IMR-90 (cell line): ENCODE measurements at regions not wholly inside any gene's neighbourhood (a gene's known extent, or its start where the extent isn't known, plus 50 kb on each side); places are given as distances from the start of the nearest gene placed in this dataset.

ENCODE experiments used
- ATAC-seq: fragments of 200-7000 bp; cut with Tn5 transposase; 2 replicates; pipeline ENCODE4 v1.9.1; 2020; ENCODE audit warnings: low read depth, mild to moderate bottlenecking, moderate library complexity
- BruUV-seq: library from RNA; stranded (reverse); fragments of 400-500 nt; replicated peaks from 2 replicates; lab custom pipeline; 2021; lab: Mats Ljungman, UMichigan
- CTCF ChIA-PET: fragments of 300-600 bp; formaldehyde crosslinking; extraction: SDS; loops from one replicate; lab custom pipeline; 2021; ENCODE audit warnings: antibody characterized with exemption; lab: Yijun Ruan, JAX
- POLR2A ChIA-PET: fragments of 300-600 bp; sonication (Branson Sonifier 250); formaldehyde crosslinking; loops from one replicate; lab custom pipeline; 2022; ENCODE audit warnings: antibody characterized with exemption; ENCODE audit not compliant: unreplicated experiment; lab: Charles Lee
- DNase-seq: peaks from one replicate; pipeline ENCODE4 v3.0.0; 2013
- H2AFZ ChIP-seq: replicated peaks from 2 replicates; pipeline ENCODE3; 2013; ENCODE audit warnings: low read length, mild to moderate bottlenecking; ENCODE audit not compliant: poor library complexity
- H2AK5ac ChIP-seq: 2 replicates; pipeline ENCODE4 v1.6.1; 2013; ENCODE audit warnings: low read depth, low read length, inconsistent platforms
- H2AK9ac ChIP-seq: replicated peaks from 2 replicates; pipeline ENCODE3; 2013; ENCODE audit warnings: mild to moderate bottlenecking, low read depth, low read length, moderate library complexity; ENCODE audit not compliant: poor library complexity
- H2BK120ac ChIP-seq: 2 replicates; pipeline ENCODE4 v1.6.1; 2013; ENCODE audit warnings: low read depth, low read length, inconsistent platforms
- H2BK15ac ChIP-seq: 3 replicates; pipeline ENCODE4 v1.6.1; 2013; ENCODE audit warnings: low read depth, low read length, inconsistent platforms
- H2BK20ac ChIP-seq: 2 replicates; pipeline ENCODE4 v1.6.1; 2013; ENCODE audit warnings: low read depth, mild to moderate bottlenecking, inconsistent platforms, low read length, moderate library complexity
- H2BK5ac ChIP-seq: 2 replicates; pipeline ENCODE4 v1.6.1; 2013; ENCODE audit warnings: mild to moderate bottlenecking, low read depth, low read length, inconsistent platforms; ENCODE audit not compliant: poor library complexity, severe bottlenecking
- H3K14ac ChIP-seq: replicated peaks from 2 replicates; pipeline ENCODE4 v1.6.1; 2013; ENCODE audit warnings: low read depth, low read length, inconsistent platforms
- H3K18ac ChIP-seq: 2 replicates; pipeline ENCODE4 v1.6.1; 2013; ENCODE audit warnings: low read depth, low read length, control low read depth
- H3K23ac ChIP-seq: 2 replicates; pipeline ENCODE4 v1.6.1; 2013; ENCODE audit warnings: low read depth, low read length, inconsistent platforms
- H3K27ac ChIP-seq: 2 replicates; pipeline ENCODE4 v1.5.1; 2013; ENCODE audit warnings: mild to moderate bottlenecking, control low read depth, low read length; ENCODE audit not compliant: insufficient read depth
- H3K27me3 ChIP-seq: 2 replicates; pipeline ENCODE4 v1.6.1; 2013; ENCODE audit warnings: low read length; ENCODE audit not compliant: control insufficient read depth, insufficient read depth
- H3K36me3 ChIP-seq: 2 replicates; pipeline ENCODE4 v1.6.1; 2013; ENCODE audit warnings: low read length, mixed read lengths; ENCODE audit not compliant: control insufficient read depth, insufficient read depth
- H3K4ac ChIP-seq: 2 replicates; pipeline ENCODE4 v1.6.1; 2013; ENCODE audit warnings: low read depth, low read length, inconsistent platforms
- H3K4me1 ChIP-seq: 2 replicates; pipeline ENCODE4 v1.6.1; 2013; ENCODE audit warnings: low read length, mixed read lengths; ENCODE audit not compliant: control insufficient read depth, insufficient read depth
- H3K4me2 ChIP-seq: 2 replicates; pipeline ENCODE4 v1.6.1; 2013; ENCODE audit warnings: low read depth, mild to moderate bottlenecking, control low read depth, low read length, moderate library complexity
- H3K4me3 ChIP-seq: 2 replicates; pipeline ENCODE4 v1.5.1; 2013; ENCODE audit warnings: low read depth, mild to moderate bottlenecking, control low read depth, low read length, moderate library complexity; ENCODE audit not compliant: insufficient read depth
- H3K56ac ChIP-seq: 2 replicates; pipeline ENCODE4 v1.6.1; 2013; ENCODE audit warnings: low read length, inconsistent platforms; ENCODE audit not compliant: insufficient read depth; ENCODE audit errors: extremely low read depth
- H3K79me1 ChIP-seq, 2 experiments: 2 replicates each; pipeline ENCODE4 v1.6.1; 2013; ENCODE audit warnings: low read length in 2 of 2, inconsistent platforms in 1 of 2, low read depth in 1 of 2
- H3K9ac ChIP-seq: 2 replicates; pipeline ENCODE4 v1.6.1; 2013; ENCODE audit warnings: low read depth, low read length, control low read depth
- H3K9me1 ChIP-seq: 2 replicates; pipeline ENCODE4 v1.6.1; 2013; ENCODE audit warnings: low read length, inconsistent platforms; ENCODE audit not compliant: insufficient read depth
- H3K9me3 ChIP-seq: 2 replicates; pipeline ENCODE4 v1.6.1; 2013; ENCODE audit warnings: low read length; ENCODE audit not compliant: control insufficient read depth, insufficient read depth
- H4K20me1 ChIP-seq: 2 replicates; pipeline ENCODE4 v1.6.1; 2013; ENCODE audit warnings: low read length, inconsistent platforms; ENCODE audit not compliant: insufficient read depth
- H4K5ac ChIP-seq: 2 replicates; pipeline ENCODE4 v1.6.1; 2013; ENCODE audit warnings: mild to moderate bottlenecking, low read depth, low read length, control low read depth
- H4K8ac ChIP-seq, 2 experiments: 2 replicates each; pipeline ENCODE4 v1.6.1; 2013; ENCODE audit warnings: low read depth in 2 of 2, low read length in 2 of 2, control low read depth in 1 of 2, inconsistent platforms in 1 of 2
- H4K91ac ChIP-seq: 2 replicates; pipeline ENCODE4 v1.6.1; 2013; ENCODE audit warnings: low read depth, low read length, inconsistent platforms; ENCODE audit not compliant: insufficient read depth
- BHLHE40 ChIP-seq: fragments of 150-350 bp; IDR thresholded peaks from 2 replicates; pipeline ENCODE4 v1.6.1; 2016; ENCODE audit warnings: mild to moderate bottlenecking, low read depth, low read length
- CEBPB ChIP-seq: IDR thresholded peaks from 2 replicates; pipeline ENCODE4 v1.6.1; 2012; ENCODE audit warnings: low read depth, low read length, improper control_type of control experiment
- CHD1 ChIP-seq: IDR thresholded peaks from 2 replicates; pipeline ENCODE4 v1.6.1; 2012; ENCODE audit warnings: low read depth, low read length, improper control_type of control experiment
- FOS ChIP-seq: fragments of 150-350 bp; IDR thresholded peaks from 2 replicates; pipeline ENCODE4 v1.6.1; 2016; ENCODE audit warnings: low read depth, low read length
- MAFK ChIP-seq: IDR thresholded peaks from 2 replicates; pipeline ENCODE4 v1.6.1; 2012; ENCODE audit warnings: low read depth, low read length, improper control_type of control experiment
- MAZ ChIP-seq: IDR thresholded peaks from 2 replicates; pipeline ENCODE4 v1.6.1; 2012; ENCODE audit warnings: low read depth, mild to moderate bottlenecking, low read length, improper control_type of control experiment, moderate library complexity, borderline replicate concordance
- MXI1 ChIP-seq: IDR thresholded peaks from 2 replicates; pipeline ENCODE4 v1.6.1; 2012; ENCODE audit warnings: low read depth, mild to moderate bottlenecking, low read length, moderate library complexity, borderline replicate concordance
- NFE2L2 ChIP-seq: fragments of 150-350 bp; IDR thresholded peaks from 2 replicates; pipeline ENCODE4 v1.6.1; 2016; ENCODE audit warnings: low read depth, mild to moderate bottlenecking, low read length
- POLR2A ChIP-seq: IDR thresholded peaks from 2 replicates; pipeline ENCODE4 v1.6.1; 2012; ENCODE audit warnings: mild to moderate bottlenecking, low read depth, low read length
- RAD21 ChIP-seq: IDR thresholded peaks from 2 replicates; pipeline ENCODE4 v1.6.1; 2012; ENCODE audit warnings: low read length, improper control_type of control experiment
- RCOR1 ChIP-seq: IDR thresholded peaks from 2 replicates; pipeline ENCODE4 v1.6.1; 2012; ENCODE audit warnings: mild to moderate bottlenecking, low read length, improper control_type of control experiment; ENCODE audit not compliant: insufficient replicate concordance
- RFX5 ChIP-seq: IDR thresholded peaks from 2 replicates; pipeline ENCODE4 v1.8.0; 2012; ENCODE audit warnings: low read depth, mild to moderate bottlenecking, low read length, moderate library complexity
- SMC3 ChIP-seq: fragments of 150-350 bp; IDR thresholded peaks from 2 replicates; pipeline ENCODE4 v1.6.1; 2016; ENCODE audit warnings: low read depth, mild to moderate bottlenecking, antibody characterized with exemption, low read length, moderate library complexity
- WGBS, 2 experiments: methylation state at CpG; one replicate each; pipeline versions ENCODE4 v1.1.5 to v1.1.7; 2013; ENCODE audit warnings: missing lambda C conversion rate in 2 of 2; ENCODE audit not compliant: insufficient read length in 1 of 2; ENCODE audit errors: extremely low coverage in 2 of 2; 5-methylcytosine and 5-hydroxymethylcytosine counted together
- dilution Hi-C: fragments of 300-500 bp; cut with HindIII; formaldehyde crosslinking; loops from one replicate; pipeline ENCODE4 v1.14.3; 2018; ENCODE audit warnings: low sequenced_read_pairs; ENCODE audit not compliant: unreplicated experiment
- in situ Hi-C: fragments of 300-500 bp; cut with MboI; formaldehyde crosslinking; loops from 3 replicates; pipeline ENCODE4 v1.14.3; 2019; ENCODE audit warnings: low sequenced_read_pairs, inconsistent platforms, mixed read lengths
- intact Hi-C: fragments of 100-400 bp; cut with micrococcal nuclease; formaldehyde crosslinking; loops from 2 replicates; pipeline ENCODE4 v1.10.0; 2022
- TF ChIP-seq, protein P1 (sequence below): fragments of 150-350 bp; IDR thresholded peaks from 2 replicates; pipeline ENCODE4 v1.6.1; 2016; ENCODE audit warnings: low read depth, mild to moderate bottlenecking, low read length, moderate library complexity, borderline replicate concordance
- TF ChIP-seq, protein P2 (sequence below): fragments of 150-350 bp; IDR thresholded peaks from 2 replicates; pipeline ENCODE4 v1.6.1; 2017; ENCODE audit warnings: mild to moderate bottlenecking, antibody characterized with exemption, low read length, low read depth
- TF ChIP-seq, protein P3 (sequence below): conservative IDR thresholded peaks from 2 replicates; pipeline ENCODE4 v1.5.1; 2012; ENCODE audit warnings: mild to moderate bottlenecking, low read depth, low read length, improper control_type of control experiment

DNA sequence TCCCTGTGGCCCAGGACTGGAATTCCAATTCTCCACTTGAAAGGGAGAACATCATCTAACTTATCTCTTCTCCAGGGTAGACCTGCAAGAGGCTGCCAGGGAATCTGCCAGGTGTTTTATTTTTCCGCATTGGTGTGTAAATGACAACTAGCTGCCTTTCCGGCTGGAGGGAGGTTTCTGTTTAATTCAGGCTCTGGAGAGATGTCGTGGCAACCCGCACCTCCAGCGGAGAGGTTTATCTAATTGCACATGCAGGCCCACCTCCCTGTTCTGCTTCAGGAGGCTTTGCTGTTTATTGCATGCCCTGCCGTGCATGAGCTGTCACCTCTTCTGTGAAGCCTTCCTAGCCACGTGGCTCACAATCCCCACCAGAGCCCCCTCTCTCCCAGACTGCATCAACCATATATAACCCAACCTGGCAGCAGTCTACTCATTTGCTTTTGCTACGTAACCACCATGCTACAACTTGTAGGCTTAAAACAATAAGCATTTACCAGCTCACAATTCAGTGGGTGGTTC lies 151.6 kb downstream of the C1orf94 start:
- dilution Hi-C loops (no loop called here), intact Hi-C loops (no loop called here), in situ Hi-C loops (no loop called here)
- no peak overlapping the region for H4K91ac ChIP-seq
- H4K20me1 ChIP-seq = no peaks in the 10 kb centered on the region
- H4K5ac ChIP-seq = no peak overlapping the region
- no peak overlapping the region for H2AFZ ChIP-seq
- H3K4me1 ChIP-seq = no peaks in the 10 kb centered on the region
- no peak overlapping the region for H2BK120ac ChIP-seq
- TF ChIP-seq CHD1 (no peak), MXI1 (no peak), MAFK (no peak), NFE2L2 (no peak), CEBPB (no peak), FOS (no peak), SMC3 (no peak), RAD21 (no peak), MAZ (no peak), RFX5 (no peak), BHLHE40 (no peak), POLR2A (no peak), RCOR1 (no peak)
- TF ChIP-seq, protein P1, sequence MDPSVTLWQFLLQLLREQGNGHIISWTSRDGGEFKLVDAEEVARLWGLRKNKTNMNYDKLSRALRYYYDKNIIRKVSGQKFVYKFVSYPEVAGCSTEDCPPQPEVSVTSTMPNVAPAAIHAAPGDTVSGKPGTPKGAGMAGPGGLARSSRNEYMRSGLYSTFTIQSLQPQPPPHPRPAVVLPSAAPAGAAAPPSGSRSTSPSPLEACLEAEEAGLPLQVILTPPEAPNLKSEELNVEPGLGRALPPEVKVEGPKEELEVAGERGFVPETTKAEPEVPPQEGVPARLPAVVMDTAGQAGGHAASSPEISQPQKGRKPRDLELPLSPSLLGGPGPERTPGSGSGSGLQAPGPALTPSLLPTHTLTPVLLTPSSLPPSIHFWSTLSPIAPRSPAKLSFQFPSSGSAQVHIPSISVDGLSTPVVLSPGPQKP = no peak
- TF ChIP-seq, protein P2, sequence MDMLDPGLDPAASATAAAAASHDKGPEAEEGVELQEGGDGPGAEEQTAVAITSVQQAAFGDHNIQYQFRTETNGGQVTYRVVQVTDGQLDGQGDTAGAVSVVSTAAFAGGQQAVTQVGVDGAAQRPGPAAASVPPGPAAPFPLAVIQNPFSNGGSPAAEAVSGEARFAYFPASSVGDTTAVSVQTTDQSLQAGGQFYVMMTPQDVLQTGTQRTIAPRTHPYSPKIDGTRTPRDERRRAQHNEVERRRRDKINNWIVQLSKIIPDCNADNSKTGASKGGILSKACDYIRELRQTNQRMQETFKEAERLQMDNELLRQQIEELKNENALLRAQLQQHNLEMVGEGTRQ = no peak
- TF ChIP-seq, protein P3, sequence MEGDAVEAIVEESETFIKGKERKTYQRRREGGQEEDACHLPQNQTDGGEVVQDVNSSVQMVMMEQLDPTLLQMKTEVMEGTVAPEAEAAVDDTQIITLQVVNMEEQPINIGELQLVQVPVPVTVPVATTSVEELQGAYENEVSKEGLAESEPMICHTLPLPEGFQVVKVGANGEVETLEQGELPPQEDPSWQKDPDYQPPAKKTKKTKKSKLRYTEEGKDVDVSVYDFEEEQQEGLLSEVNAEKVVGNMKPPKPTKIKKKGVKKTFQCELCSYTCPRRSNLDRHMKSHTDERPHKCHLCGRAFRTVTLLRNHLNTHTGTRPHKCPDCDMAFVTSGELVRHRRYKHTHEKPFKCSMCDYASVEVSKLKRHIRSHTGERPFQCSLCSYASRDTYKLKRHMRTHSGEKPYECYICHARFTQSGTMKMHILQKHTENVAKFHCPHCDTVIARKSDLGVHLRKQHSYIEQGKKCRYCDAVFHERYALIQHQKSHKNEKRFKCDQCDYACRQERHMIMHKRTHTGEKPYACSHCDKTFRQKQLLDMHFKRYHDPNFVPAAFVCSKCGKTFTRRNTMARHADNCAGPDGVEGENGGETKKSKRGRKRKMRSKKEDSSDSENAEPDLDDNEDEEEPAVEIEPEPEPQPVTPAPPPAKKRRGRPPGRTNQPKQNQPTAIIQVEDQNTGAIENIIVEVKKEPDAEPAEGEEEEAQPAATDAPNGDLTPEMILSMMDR = no peak
- no peaks in the 10 kb centered on the region for H3K36me3 ChIP-seq
- ChIA-PET CTCF (no interaction called here), POLR2A (no interaction called here)
- no peaks in the 10 kb centered on the region for H3K9me1 ChIP-seq
- H2BK15ac ChIP-seq = no peak overlapping the region
- no peak overlapping the region for H2BK20ac ChIP-seq
- no TSS peak for BruUV-seq
- WGBS, 2 experiments = 17% methylated on average over 2 of the region's 8 CpGs; no CpG with 5 or more reads in 1 of the 2 experiments
- ATAC-seq (no peak), DNase-seq (no peak)
- no peak overlapping the region for H3K4me3 ChIP-seq
- H2AK9ac ChIP-seq = no peak overlapping the region
- no peak overlapping the region for H2BK5ac ChIP-seq
- H3K18ac ChIP-seq = no peak overlapping the region
- no peak overlapping the region for H3K14ac ChIP-seq
- H3K27ac ChIP-seq = no peak overlapping the region
- H3K4me2 ChIP-seq = no peak overlapping the region
- H3K27me3 ChIP-seq = no peaks in the 10 kb centered on the region
- peaks cover 33% of the 10 kb centered on the region for H3K9me3 ChIP-seq
- H3K4ac ChIP-seq = no peak overlapping the region
- no peak overlapping the region for H3K56ac ChIP-seq
- H3K9ac ChIP-seq = no peak overlapping the region
- H3K23ac ChIP-seq = no peak overlapping the region
- H3K79me1 ChIP-seq = no peaks in the 10 kb centered on the region
- H4K8ac ChIP-seq = no peak overlapping the region
- no peak overlapping the region for H2AK5ac ChIP-seq
